Neural progenitor cell (in vitro differentiated cells): ENCODE measurements at regions not wholly inside any gene's neighbourhood (a gene's known extent, or its start where the extent isn't known, plus 50 kb on each side); places are given as distances from the start of the nearest gene placed in this dataset.

Experiments used
- DNase-seq: peaks from one replicate; pipeline ENCODE4 v3.0.0-alpha.2; 2016; ENCODE audit warnings: low spot score
- H2AFZ ChIP-seq: fragments of 200-600 bp; sonication (generic); replicated peaks from 2 replicates; pipeline ENCODE4 v1.6.1; 2016; ENCODE audit warnings: antibody characterized with exemption
- H3F3A ChIP-seq: fragments of 200-600 bp; sonication (generic); 2 replicates; pipeline ENCODE4 v1.6.1; 2016; ENCODE audit warnings: antibody characterized with exemption, low read depth
- H3K27ac ChIP-seq: fragments of 200-600 bp; sonication (generic); 2 replicates; pipeline ENCODE4 v1.5.1; 2016; ENCODE audit warnings: mild to moderate bottlenecking
- H3K27me3 ChIP-seq: fragments of 200-600 bp; sonication (generic); 2 replicates; pipeline ENCODE4 v1.6.1; 2016; ENCODE audit warnings: mild to moderate bottlenecking, moderate library complexity
- H3K36me3 ChIP-seq: fragments of 200-600 bp; sonication (generic); 2 replicates; pipeline ENCODE4 v1.5.1; 2016
- H3K4me1 ChIP-seq: fragments of 200-600 bp; sonication (generic); 2 replicates; pipeline ENCODE4 v1.6.1; 2016; ENCODE audit warnings: mixed run types
- H3K4me2 ChIP-seq: fragments of 200-600 bp; sonication (generic); 2 replicates; pipeline ENCODE4 v1.6.1; 2016
- H3K4me3 ChIP-seq: fragments of 200-600 bp; sonication (generic); 2 replicates; pipeline ENCODE4 v1.5.1; 2016
- H3K79me2 ChIP-seq: fragments of 200-600 bp; sonication (generic); 2 replicates; pipeline ENCODE4 v1.6.1; 2016; ENCODE audit warnings: low read depth
- H3K9ac ChIP-seq: fragments of 200-600 bp; sonication (generic); 2 replicates; pipeline ENCODE4 v1.6.1; 2016
- H3K9me3 ChIP-seq: fragments of 200-600 bp; sonication (generic); 2 replicates; pipeline ENCODE4 v1.5.1; 2016; ENCODE audit warnings: low read depth
- H4K20me1 ChIP-seq: fragments of 200-600 bp; sonication (generic); 2 replicates; pipeline ENCODE4 v1.6.1; 2016; ENCODE audit warnings: low read depth
- H3K27ac Mint-ChIP-seq: 3 replicates; pipeline ENCODE4 v1.8.0; 2021; ENCODE audit warnings: mixed read lengths
- H3K27me3 Mint-ChIP-seq: 2 replicates; pipeline ENCODE4 v1.8.0; 2022; ENCODE audit warnings: low read depth, mild to moderate bottlenecking, inconsistent platforms, moderate library complexity, mixed read lengths; ENCODE audit not compliant: insufficient read depth
- H3K36me3 Mint-ChIP-seq: 3 replicates; pipeline ENCODE4 v1.8.0; 2021; ENCODE audit warnings: mixed read lengths
- H3K4me1 Mint-ChIP-seq: 3 replicates; pipeline ENCODE4 v1.8.0; 2021; ENCODE audit warnings: mixed read lengths
- H3K4me3 Mint-ChIP-seq: 3 replicates; pipeline ENCODE4 v1.8.0; 2021; ENCODE audit warnings: mild to moderate bottlenecking, moderate library complexity, mixed read lengths
- H3K9me3 Mint-ChIP-seq: 3 replicates; pipeline ENCODE4 v1.8.0; 2020; ENCODE audit warnings: mixed read lengths
- CTCF ChIP-seq: fragments of 200-600 bp; sonication (generic); IDR thresholded peaks from 2 replicates; pipeline ENCODE4 v1.5.1; 2017; ENCODE audit warnings: antibody characterized with exemption, mild to moderate bottlenecking
- EZH2 ChIP-seq: fragments of 200-600 bp; sonication (generic); IDR thresholded peaks from 2 replicates; pipeline ENCODE4 v1.6.1; 2017; ENCODE audit warnings: antibody characterized with exemption, mild to moderate bottlenecking, moderate library complexity
- EZH2phosphoT487 ChIP-seq: fragments of 200-600 bp; sonication (generic); IDR thresholded peaks from 2 replicates; pipeline ENCODE4 v1.6.1; 2017; ENCODE audit warnings: antibody characterized with exemption

GRCh38 chr14:61644175-61644574 lies 51.1 kb upstream of the HIF1A start:
- no peaks in the 10 kb centered on the region for H3K36me3 ChIP-seq
- no peaks in the 10 kb centered on the region for H4K20me1 ChIP-seq
- H3K27me3 Mint-ChIP-seq, result peaks cover 2% of the 10 kb centered on the region
- H3K4me1 Mint-ChIP-seq, result peaks cover 12% of the 10 kb centered on the region
- no peak overlapping the region for H3K4me2 ChIP-seq
- no peak for DNase-seq
- H3K27ac ChIP-seq, result no peak overlapping the region
- no peak overlapping the region for H3K4me3 Mint-ChIP-seq
- H3K4me1 ChIP-seq, result peaks cover 15% of the 10 kb centered on the region
- H2AFZ ChIP-seq, result no peak overlapping the region
- H3F3A ChIP-seq, result no peaks in the 10 kb centered on the region
- no peak overlapping the region for H3K4me3 ChIP-seq
- H3K9me3 Mint-ChIP-seq, result no peaks in the 10 kb centered on the region
- H3K9me3 ChIP-seq, result no peaks in the 10 kb centered on the region
- TF ChIP-seq CTCF, result no peak
- no peak overlapping the region for H3K27ac Mint-ChIP-seq
- no peak overlapping the region for H3K9ac ChIP-seq
- H3K36me3 Mint-ChIP-seq, result no peaks in the 10 kb centered on the region
- no peaks in the 10 kb centered on the region for H3K27me3 ChIP-seq
- no peaks in the 10 kb centered on the region for H3K79me2 ChIP-seq

- Histone ChIP-seq H3F3A (no peaks in the 10 kb centered on the region), H3K79me2 (no peaks in the 10 kb centered on the region), H4K20me1 (no peaks in the 10 kb centered on the region), H3K4me1 (peaks cover 15% of the 10 kb centered on the region), H3K4me2 (no peak overlapping the region), H3K9me3 (no peaks in the 10 kb centered on the region), H3K36me3 (no peaks in the 10 kb centered on the region), H3K27ac (no peak overlapping the region), H3K27me3 (no peaks in the 10 kb centered on the region), H3K9ac (no peak overlapping the region), H2AFZ (no peak overlapping the region), H3K4me3 (no peak overlapping the region)
- H3K4me3 Mint-ChIP-seq, result no peak overlapping the region
- H3K4me1 Mint-ChIP-seq, result peaks cover 12% of the 10 kb centered on the region
- no peaks in the 10 kb centered on the region for H3K36me3 Mint-ChIP-seq
- TF ChIP-seq EZH2phosphoT487, result no peak
- no peaks in the 10 kb centered on the region for H3K9me3 Mint-ChIP-seq
- no peak overlapping the region for H3K27ac Mint-ChIP-seq
- DNase-seq, result peak; percentile 66
- peaks cover 2% of the 10 kb centered on the region for H3K27me3 Mint-ChIP-seq
Measured at GRCh38 chr14:61644834-61645233, 50.5 kb upstream of the HIF1A start.

GRCh38 chr14:61645247-61645646 lies 50.1 kb upstream of the HIF1A start:
- Mint-ChIP-seq H3K4me1 (peaks cover 12% of the 10 kb centered on the region), H3K9me3 (no peaks in the 10 kb centered on the region), H3K27ac (no peak overlapping the region), H3K27me3 (peaks cover 2% of the 10 kb centered on the region), H3K36me3 (no peaks in the 10 kb centered on the region), H3K4me3 (no peak overlapping the region)
- TF ChIP-seq EZH2phosphoT487, result no peak
- TF ChIP-seq CTCF, result no peak
- no peak for TF ChIP-seq EZH2
- no peaks in the 10 kb centered on the region for H3K36me3 ChIP-seq
- no peak overlapping the region for H3K4me2 ChIP-seq
- H3F3A ChIP-seq, result no peaks in the 10 kb centered on the region
- no peak overlapping the region for H3K9ac ChIP-seq
- no peak for DNase-seq
- H3K4me1 ChIP-seq, result peaks cover 14% of the 10 kb centered on the region
- no peaks in the 10 kb centered on the region for H3K27me3 ChIP-seq
- H4K20me1 ChIP-seq, result no peaks in the 10 kb centered on the region
- H3K9me3 ChIP-seq, result no peaks in the 10 kb centered on the region
- no peak overlapping the region for H2AFZ ChIP-seq
- no peaks in the 10 kb centered on the region for H3K79me2 ChIP-seq
- no peak overlapping the region for H3K4me3 ChIP-seq
- no peak overlapping the region for H3K27ac ChIP-seq
